ENCODE measurements at regions not wholly inside any gene's neighbourhood (a gene's known extent, or its start where the extent isn't known, plus 50 kb on each side); places are given as distances from the start of the nearest gene placed in this dataset.

- ChIA-PET POLR2A (no interaction called here), CTCF (interaction anchor here (8.0 kb wide), 1 partner anchor 322 kb away, joined by 72 read pairs; no protein-coding TSS in a partner anchor)
- no peaks in the 10 kb centered on the region for H3K9me2 ChIP-seq
- peaks cover 16% of the 10 kb centered on the region for H3F3A ChIP-seq (replicated peaks; ENCODE audit: insufficient read depth)
- H3K4me2 ChIP-seq: no peak overlapping the region
- H3K27ac ChIP-seq (ENCODE audit: low read depth in 2 of 2, low read length in 1 of 2): no peak overlapping the region
- H3K27me3 ChIP-seq (ENCODE audit: insufficient read depth): no peaks in the 10 kb centered on the region
- no peaks in the 10 kb centered on the region for H3K79me2 ChIP-seq (ENCODE audit: insufficient read depth)
- H3K4me1 ChIP-seq (ENCODE audit: control insufficient read depth in 1 of 2, insufficient read depth in 2 of 2, low read depth in 1 of 2, low read length in 1 of 2): peaks cover 0 to 26% of the 10 kb centered on the region in 2 experiments; a peak in 1 of 4 replicates
- no peaks in the 10 kb centered on the region for H4K20me1 ChIP-seq (ENCODE audit: insufficient read depth)
- no peaks in the 10 kb centered on the region for H3K36me3 ChIP-seq (replicated peaks in 1 of 2; ENCODE audit: control insufficient read depth in 1 of 2, insufficient read depth in 2 of 2, low read length in 1 of 2)
- 77% methylated on average over 3 of the region's 3 CpGs for WGBS (ENCODE audit: low lambda C conversion rate)
- H3K9me3 ChIP-seq: no peaks in the 10 kb centered on the region
- no peak for TF ChIP-seq SIN3A (IDR thresholded peaks at IDR 0.05; ENCODE audit: borderline replicate concordance, low read depth, low read length)
- no peak for TF ChIP-seq IRF3 (IDR thresholded peaks at IDR 0.05; ENCODE audit: low read depth, low read length)
- no peak for TF ChIP-seq POLR2AphosphoS5 (IDR thresholded peaks at IDR 0.05; ENCODE audit: low read depth, low read length)
- TF ChIP-seq MEF2A (IDR thresholded peaks at IDR 0.05; ENCODE audit: borderline replicate concordance, low read depth): no peak
- TF ChIP-seq CHD2 (IDR thresholded peaks at IDR 0.05; ENCODE audit: low read length, partially characterized antibody): no peak
- TF ChIP-seq RFX5 (IDR thresholded peaks at IDR 0.05; ENCODE audit: low read length): no peak
- no peak for TF ChIP-seq RXRA (IDR thresholded peaks at IDR 0.05; ENCODE audit: borderline replicate concordance, low read depth)
- no peak for TF ChIP-seq EP300 (IDR thresholded peaks at IDR 0.05; ENCODE audit: borderline replicate concordance in 1 of 2, low read depth in 1 of 2, low read length in 1 of 2)
- no peak for TF ChIP-seq USF1 (IDR thresholded peaks at IDR 0.05; ENCODE audit: borderline replicate concordance, low read depth)
- no peak for TF ChIP-seq USF2 (IDR thresholded peaks at IDR 0.05; ENCODE audit: borderline replicate concordance, low read depth, low read length)
- no peak for DNase-seq
- H3K4me3 ChIP-seq (ENCODE audit: low read depth in 2 of 2, low read length in 1 of 2): no peak overlapping the region
- H2AFZ ChIP-seq (ENCODE audit: low read depth): no peak overlapping the region; the same call in 1 of the 2 replicates
- no peak overlapping the region for H3K9ac ChIP-seq
These were observed 146.4 kb upstream of the ARHGAP5 start for GRCh38 chr14:31930493-31931240.

- Histone ChIP-seq H4K20me1 (ENCODE audit: insufficient read depth) (no peaks in the 10 kb centered on the region), H3K36me3 (replicated peaks in 1 of 2; ENCODE audit: control insufficient read depth in 1 of 2, insufficient read depth in 2 of 2, low read length in 1 of 2) (no peaks in the 10 kb centered on the region), H2AFZ (ENCODE audit: low read depth) (no peak overlapping the region), H3K4me1 (ENCODE audit: control insufficient read depth in 1 of 2, insufficient read depth in 2 of 2, low read depth in 1 of 2, low read length in 1 of 2) (peaks cover 0 to 16% of the 10 kb centered on the region in 2 experiments; a peak in 1 of 4 replicates), H3K9me2 (no peaks in the 10 kb centered on the region), H3K9me3 (no peaks in the 10 kb centered on the region), H3K27ac (ENCODE audit: low read depth in 2 of 2, low read length in 1 of 2) (no peak overlapping the region), H3K79me2 (ENCODE audit: insufficient read depth) (no peaks in the 10 kb centered on the region), H3K4me3 (ENCODE audit: low read depth in 2 of 2, low read length in 1 of 2) (no peak overlapping the region), H3K9ac (no peak overlapping the region), H3F3A (replicated peaks; ENCODE audit: insufficient read depth) (peaks cover 6% of the 10 kb centered on the region), H3K4me2 (no peak overlapping the region), H3K27me3 (ENCODE audit: insufficient read depth) (no peaks in the 10 kb centered on the region)
- WGBS (ENCODE audit: low lambda C conversion rate): 98% methylated on average over 5 of the region's 5 CpGs
- POLR2A ChIA-PET: no interaction called here
- CTCF ChIA-PET: no interaction called here
- TF ChIP-seq USF1 (IDR thresholded peaks at IDR 0.05; ENCODE audit: borderline replicate concordance, low read depth) (no peak), MAX (IDR thresholded peaks at IDR 0.05; ENCODE audit: low read depth) (no peak), CHD2 (IDR thresholded peaks at IDR 0.05; ENCODE audit: low read length, partially characterized antibody) (no peak)
- DNase-seq: no peak
These were observed 144.4 kb upstream of the ARHGAP5 start for GRCh38 chr14:31932675-31933074.
